NCI-H1930 (cell line): ENCODE measurements at regions not wholly inside any gene's neighbourhood (a gene's known extent, or its start where the extent isn't known, plus 50 kb on each side); places are given as distances from the start of the nearest gene placed in this dataset.

Source experiments
- DNase-seq, 2 experiments: peaks; one replicate each; lab custom pipeline; 2025; lab: John Stamatoyannopoulos, UW

- DNase-seq = no peak
These were observed 537.5 kb upstream of the WWC1 start for GRCh38 chr5:167753725-167754490.

- DNase-seq = no peak
These were observed 536.9 kb upstream of the WWC1 start for GRCh38 chr5:167754501-167755021.

GRCh38 chr5:167755420-167755819, 536.0 kb upstream of the WWC1 start:
- DNase-seq = no peak

- no peak for DNase-seq
These were observed 532.2 kb upstream of the WWC1 start for GRCh38 chr5:167759057-167759821.

GRCh38 chr5:167763772-167764171, 527.7 kb upstream of the WWC1 start:
- no peak for DNase-seq

GRCh38 chr5:167764641-167765289, 526.7 kb upstream of the WWC1 start:
- no peak for DNase-seq

- no peak for DNase-seq
These were observed 526.1 kb upstream of the WWC1 start for GRCh38 chr5:167765352-167765751.

- DNase-seq = no peak
These were observed 524.5 kb upstream of the WWC1 start for GRCh38 chr5:167766957-167767356.

- no peak for DNase-seq
These were observed 523.6 kb upstream of the WWC1 start for GRCh38 chr5:167767795-167768194.

GRCh38 chr5:167769846-167770413, 521.5 kb upstream of the WWC1 start:
- no peak for DNase-seq

GRCh38 chr5:167770461-167770860, 521.0 kb upstream of the WWC1 start:
- DNase-seq = no peak

- no peak for DNase-seq
These were observed 519.9 kb upstream of the WWC1 start for GRCh38 chr5:167771571-167771970.

- no peak for DNase-seq
These were observed 517.7 kb upstream of the WWC1 start for GRCh38 chr5:167773668-167774301.

- DNase-seq = no peak
These were observed 513.7 kb upstream of the WWC1 start for GRCh38 chr5:167777746-167778145.

GRCh38 chr5:167778228-167778627, 513.2 kb upstream of the WWC1 start:
- DNase-seq = no peak

- DNase-seq = no peak
These were observed 511.8 kb upstream of the WWC1 start for GRCh38 chr5:167779644-167780043.

GRCh38 chr5:167780177-167780576, 511.3 kb upstream of the WWC1 start:
- no peak for DNase-seq

- no peak for DNase-seq
These were observed 508.2 kb upstream of the WWC1 start for GRCh38 chr5:167783145-167783817.

- DNase-seq = no peak
These were observed 506.3 kb upstream of the WWC1 start for GRCh38 chr5:167785106-167785505.

GRCh38 chr5:167785901-167786300, 505.5 kb upstream of the WWC1 start:
- no peak for DNase-seq

- DNase-seq = no peak
These were observed 504.4 kb upstream of the WWC1 start for GRCh38 chr5:167786871-167787578.
